ENCODE measurements at regions not wholly inside any gene's neighbourhood (a gene's known extent, or its start where the extent isn't known, plus 50 kb on each side); places are given as distances from the start of the nearest gene placed in this dataset.

DNA sequence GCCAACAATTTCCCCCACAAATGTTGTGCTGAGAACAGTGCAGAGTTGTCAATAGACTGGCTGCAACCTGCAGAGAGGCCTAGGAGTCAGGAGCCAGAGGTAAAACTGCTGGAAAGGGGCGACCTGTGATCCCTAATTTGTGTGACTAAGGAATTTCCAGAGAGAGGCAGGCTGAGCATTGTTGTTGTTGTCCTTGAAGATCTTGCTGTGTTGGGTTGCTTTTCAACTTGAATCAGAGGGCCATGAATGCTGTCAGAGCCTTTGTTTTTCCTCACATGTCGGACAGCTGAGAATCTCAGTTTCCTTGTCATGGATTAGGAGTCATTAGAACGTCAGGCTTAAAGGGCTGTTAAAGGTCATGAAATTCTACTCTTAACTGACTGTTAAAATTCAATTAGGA, 134.6 kb upstream of the ASTN2 start:
- in situ Hi-C loops (cut with HindIII; ENCODE audit: low pct_unique_long_range_greater_than_20kb, low sequenced_read_pairs) = no loop called here

DNA sequence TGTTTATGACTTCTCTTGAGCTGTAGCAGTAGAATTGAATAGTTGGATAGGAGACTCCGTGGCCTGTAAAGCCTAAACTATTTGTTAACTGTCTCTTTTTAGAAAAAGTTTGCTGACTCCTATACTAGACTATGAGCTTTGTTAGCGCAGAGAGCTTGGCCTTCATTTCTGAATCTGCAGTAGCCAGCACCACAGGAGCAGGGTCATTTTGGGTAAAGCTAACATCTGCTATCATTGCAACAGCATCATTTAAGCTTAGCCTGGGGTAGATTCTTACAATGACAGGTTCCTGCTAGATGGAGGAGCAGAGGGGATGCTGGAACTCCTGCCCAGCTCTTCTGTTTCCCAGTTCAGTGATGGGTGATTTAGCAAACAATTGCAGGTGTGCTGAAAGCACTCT, 133.7 kb upstream of the ASTN2 start:
- Histone ChIP-seq H3K9me3 (ENCODE audit: control insufficient read depth, insufficient read depth, low read depth, low read length) (no peaks in the 10 kb centered on the region), H3K4me1 (ENCODE audit: control insufficient read depth, insufficient read depth, low read length) (no peaks in the 10 kb centered on the region), H3K27me3 (ENCODE audit: control insufficient read depth, insufficient read depth, low read length) (no peaks in the 10 kb centered on the region), H3K36me3 (ENCODE audit: control insufficient read depth, insufficient read depth, low read length) (no peaks in the 10 kb centered on the region), H3K27ac (ENCODE audit: low read length) (no peak overlapping the region), H3K4me3 (ENCODE audit: low read depth in 2 of 2, low read length in 2 of 2) (no peak overlapping the region)
- in situ Hi-C loops (cut with HindIII; ENCODE audit: low pct_unique_long_range_greater_than_20kb, low sequenced_read_pairs) (no loop called here), intact Hi-C loops (cut with micrococcal nuclease; ENCODE audit: unreplicated experiment) (no loop called here)
- TF ChIP-seq, protein P1, sequence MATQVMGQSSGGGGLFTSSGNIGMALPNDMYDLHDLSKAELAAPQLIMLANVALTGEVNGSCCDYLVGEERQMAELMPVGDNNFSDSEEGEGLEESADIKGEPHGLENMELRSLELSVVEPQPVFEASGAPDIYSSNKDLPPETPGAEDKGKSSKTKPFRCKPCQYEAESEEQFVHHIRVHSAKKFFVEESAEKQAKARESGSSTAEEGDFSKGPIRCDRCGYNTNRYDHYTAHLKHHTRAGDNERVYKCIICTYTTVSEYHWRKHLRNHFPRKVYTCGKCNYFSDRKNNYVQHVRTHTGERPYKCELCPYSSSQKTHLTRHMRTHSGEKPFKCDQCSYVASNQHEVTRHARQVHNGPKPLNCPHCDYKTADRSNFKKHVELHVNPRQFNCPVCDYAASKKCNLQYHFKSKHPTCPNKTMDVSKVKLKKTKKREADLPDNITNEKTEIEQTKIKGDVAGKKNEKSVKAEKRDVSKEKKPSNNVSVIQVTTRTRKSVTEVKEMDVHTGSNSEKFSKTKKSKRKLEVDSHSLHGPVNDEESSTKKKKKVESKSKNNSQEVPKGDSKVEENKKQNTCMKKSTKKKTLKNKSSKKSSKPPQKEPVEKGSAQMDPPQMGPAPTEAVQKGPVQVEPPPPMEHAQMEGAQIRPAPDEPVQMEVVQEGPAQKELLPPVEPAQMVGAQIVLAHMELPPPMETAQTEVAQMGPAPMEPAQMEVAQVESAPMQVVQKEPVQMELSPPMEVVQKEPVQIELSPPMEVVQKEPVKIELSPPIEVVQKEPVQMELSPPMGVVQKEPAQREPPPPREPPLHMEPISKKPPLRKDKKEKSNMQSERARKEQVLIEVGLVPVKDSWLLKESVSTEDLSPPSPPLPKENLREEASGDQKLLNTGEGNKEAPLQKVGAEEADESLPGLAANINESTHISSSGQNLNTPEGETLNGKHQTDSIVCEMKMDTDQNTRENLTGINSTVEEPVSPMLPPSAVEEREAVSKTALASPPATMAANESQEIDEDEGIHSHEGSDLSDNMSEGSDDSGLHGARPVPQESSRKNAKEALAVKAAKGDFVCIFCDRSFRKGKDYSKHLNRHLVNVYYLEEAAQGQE (IDR thresholded peaks at IDR 0.05; ENCODE audit: insufficient read depth in 1 of 2, low read depth in 2 of 2, low read length in 1 of 2) = no peak
- TF ChIP-seq SIN3A (IDR thresholded peaks at IDR 0.05; ENCODE audit: borderline replicate concordance, insufficient read depth, low read depth, low read length) (no peak), POLR2AphosphoS5 (IDR thresholded peaks at IDR 0.05; ENCODE audit: low read depth, low read length) (no peak), TCF7L2 (IDR thresholded peaks at IDR 0.05; ENCODE audit: low read depth, low read length) (no peak)
- TF ChIP-seq, protein P2, sequence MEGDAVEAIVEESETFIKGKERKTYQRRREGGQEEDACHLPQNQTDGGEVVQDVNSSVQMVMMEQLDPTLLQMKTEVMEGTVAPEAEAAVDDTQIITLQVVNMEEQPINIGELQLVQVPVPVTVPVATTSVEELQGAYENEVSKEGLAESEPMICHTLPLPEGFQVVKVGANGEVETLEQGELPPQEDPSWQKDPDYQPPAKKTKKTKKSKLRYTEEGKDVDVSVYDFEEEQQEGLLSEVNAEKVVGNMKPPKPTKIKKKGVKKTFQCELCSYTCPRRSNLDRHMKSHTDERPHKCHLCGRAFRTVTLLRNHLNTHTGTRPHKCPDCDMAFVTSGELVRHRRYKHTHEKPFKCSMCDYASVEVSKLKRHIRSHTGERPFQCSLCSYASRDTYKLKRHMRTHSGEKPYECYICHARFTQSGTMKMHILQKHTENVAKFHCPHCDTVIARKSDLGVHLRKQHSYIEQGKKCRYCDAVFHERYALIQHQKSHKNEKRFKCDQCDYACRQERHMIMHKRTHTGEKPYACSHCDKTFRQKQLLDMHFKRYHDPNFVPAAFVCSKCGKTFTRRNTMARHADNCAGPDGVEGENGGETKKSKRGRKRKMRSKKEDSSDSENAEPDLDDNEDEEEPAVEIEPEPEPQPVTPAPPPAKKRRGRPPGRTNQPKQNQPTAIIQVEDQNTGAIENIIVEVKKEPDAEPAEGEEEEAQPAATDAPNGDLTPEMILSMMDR (IDR thresholded peaks at IDR 0.05) = no peak
- CTCF ChIA-PET = no interaction called here
- BruUV-seq (replicated peaks) = no TSS peak
- DNase-seq (ENCODE audit: low read depth, low spot score) = no peak
- POLR2A ChIA-PET = no interaction called here
- no peak for ATAC-seq

More for the DNA sequence above, 134.6 kb upstream of the ASTN2 start:
- intact Hi-C loops (cut with micrococcal nuclease; ENCODE audit: unreplicated experiment) = no loop called here
- H3K4me1 ChIP-seq (ENCODE audit: control insufficient read depth, insufficient read depth, low read length) = no peaks in the 10 kb centered on the region
- ATAC-seq (no peak), DNase-seq (ENCODE audit: low read depth, low spot score) (no peak)
- no peaks in the 10 kb centered on the region for H3K9me3 ChIP-seq (ENCODE audit: control insufficient read depth, insufficient read depth, low read depth, low read length)
- H3K36me3 ChIP-seq (ENCODE audit: control insufficient read depth, insufficient read depth, low read length) = no peaks in the 10 kb centered on the region
- TF ChIP-seq TCF7L2 (IDR thresholded peaks at IDR 0.05; ENCODE audit: low read depth, low read length) (no peak), POLR2AphosphoS5 (IDR thresholded peaks at IDR 0.05; ENCODE audit: low read depth, low read length) (no peak), SIN3A (IDR thresholded peaks at IDR 0.05; ENCODE audit: borderline replicate concordance, insufficient read depth, low read depth, low read length) (no peak)
- TF ChIP-seq, protein P2 (IDR thresholded peaks at IDR 0.05) = no peak
- TF ChIP-seq, protein P1 (IDR thresholded peaks at IDR 0.05; ENCODE audit: insufficient read depth in 1 of 2, low read depth in 2 of 2, low read length in 1 of 2) = no peak
- no peak overlapping the region for H3K4me3 ChIP-seq (ENCODE audit: low read depth in 2 of 2, low read length in 2 of 2)
- CTCF ChIA-PET = no interaction called here
- no TSS peak for BruUV-seq (replicated peaks)
- H3K27me3 ChIP-seq (ENCODE audit: control insufficient read depth, insufficient read depth, low read length) = no peaks in the 10 kb centered on the region
- H3K27ac ChIP-seq (ENCODE audit: low read length) = no peak overlapping the region
- POLR2A ChIA-PET = no interaction called here

Data from Panc1 (cell line).